ENCODE measurements at regions not wholly inside any gene's neighbourhood (a gene's known extent, or its start where the extent isn't known, plus 50 kb on each side); places are given as distances from the start of the nearest gene placed in this dataset.

- peak; percentile 9 for DNase-seq
These were observed 62.8 kb downstream of the FAM9B start for GRCh38 chrX:8971116-8971515.

GRCh38 chrX:8969378-8969777, 64.5 kb downstream of the FAM9B start:
- no peak for DNase-seq

GRCh38 chrX:8967461-8967860, 66.5 kb downstream of the FAM9B start:
- DNase-seq: no peak

GRCh38 chrX:8960957-8961468, 72.9 kb downstream of the FAM9B start:
- DNase-seq: no peak

- DNase-seq: no peak
These were observed 78.4 kb downstream of the FAM9B start for GRCh38 chrX:8955511-8955910.

GRCh38 chrX:8946563-8946962, 87.4 kb downstream of the FAM9B start:
- DNase-seq: no peak

GRCh38 chrX:8939322-8939721, 94.6 kb downstream of the FAM9B start:
- DNase-seq: no peak

GRCh38 chrX:8927701-8928100, 106.2 kb downstream of the FAM9B start:
- DNase-seq: no peak

- no peak for DNase-seq
These were observed 106.8 kb downstream of the FAM9B start for GRCh38 chrX:8927066-8927635.

GRCh38 chrX:8921615-8922014, 112.3 kb downstream of the FAM9B start:
- no peak for DNase-seq

- no peak for DNase-seq
These were observed 114.1 kb downstream of the FAM9B start for GRCh38 chrX:8919801-8920200.

- DNase-seq: no peak
These were observed 115.5 kb upstream of the FAM9A start for GRCh38 chrX:8916697-8917096.

- no peak for DNase-seq
These were observed 113.5 kb upstream of the FAM9A start for GRCh38 chrX:8914681-8915080.

GRCh38 chrX:8913655-8914409, 112.6 kb upstream of the FAM9A start:
- DNase-seq: no peak

- no peak for DNase-seq
These were observed 106.5 kb upstream of the FAM9A start for GRCh38 chrX:8907688-8908087.

- DNase-seq: no peak
These were observed 105.2 kb upstream of the FAM9A start for GRCh38 chrX:8906299-8906938.

- no peak for DNase-seq
These were observed 96.1 kb upstream of the FAM9A start for GRCh38 chrX:8897259-8897658.

- no peak for DNase-seq
These were observed 89.6 kb upstream of the FAM9A start for GRCh38 chrX:8890794-8891193.

- no peak for DNase-seq
These were observed 85.8 kb upstream of the FAM9A start for GRCh38 chrX:8887004-8887403.

GRCh38 chrX:8879750-8880149, 78.6 kb upstream of the FAM9A start:
- no peak for DNase-seq

- no peak for DNase-seq
These were observed 72.8 kb upstream of the FAM9A start for GRCh38 chrX:8873956-8874355.

- no peak for DNase-seq
These were observed 71.9 kb upstream of the FAM9A start for GRCh38 chrX:8873102-8873501.

GRCh38 chrX:8870411-8870810, 69.2 kb upstream of the FAM9A start:
- no peak for DNase-seq

GRCh38 chrX:8869812-8870211, 68.6 kb upstream of the FAM9A start:
- no peak for DNase-seq

Data from NCI-H1694 (cell line).